AG04450 (cell line): ENCODE measurements at regions not wholly inside any gene's neighbourhood (a gene's known extent, or its start where the extent isn't known, plus 50 kb on each side); places are given as distances from the start of the nearest gene placed in this dataset.

ENCODE experiments used
- CTCF ChIA-PET: fragments of 300-600, 350-600 bp; formaldehyde crosslinking; extraction: SDS; loops from one replicate; lab custom pipeline; 2022; ENCODE audit warnings: antibody characterized with exemption, inconsistent platforms; lab: Charles Lee
- POLR2A ChIA-PET: fragments of 350-600 bp; formaldehyde crosslinking; extraction: SDS; loops from one replicate; lab custom pipeline; 2021; ENCODE audit warnings: antibody characterized with exemption, inconsistent platforms; lab: Yijun Ruan, JAX
- DNase-seq: peaks from one replicate; pipeline ENCODE4 v3.0.0-alpha.2; 2011; ENCODE audit warnings: low read depth, low spot score
- H3K27ac ChIP-seq: one replicate; pipeline ENCODE4 v1.5.1; 2012; ENCODE audit warnings: low read depth, low read length, control low read depth
- H3K27me3 ChIP-seq: one replicate; pipeline ENCODE4 v1.6.0; 2012; ENCODE audit warnings: low read length; ENCODE audit not compliant: control insufficient read depth, insufficient read depth
- H3K4me3 ChIP-seq: 2 replicates; pipeline ENCODE4 v1.5.1; 2011; ENCODE audit warnings: mild to moderate bottlenecking, low read depth, low read length, control low read depth
- H3K9me3 ChIP-seq: 2 replicates; pipeline ENCODE4 v1.5.1; 2012; ENCODE audit warnings: low read length; ENCODE audit not compliant: control insufficient read depth, insufficient read depth
- TF ChIP-seq, protein P1 (sequence below): IDR thresholded peaks from 2 replicates; pipeline ENCODE4 v1.5.1; 2011; ENCODE audit warnings: low read depth, low read length, control low read depth, inconsistent platforms

DNA sequence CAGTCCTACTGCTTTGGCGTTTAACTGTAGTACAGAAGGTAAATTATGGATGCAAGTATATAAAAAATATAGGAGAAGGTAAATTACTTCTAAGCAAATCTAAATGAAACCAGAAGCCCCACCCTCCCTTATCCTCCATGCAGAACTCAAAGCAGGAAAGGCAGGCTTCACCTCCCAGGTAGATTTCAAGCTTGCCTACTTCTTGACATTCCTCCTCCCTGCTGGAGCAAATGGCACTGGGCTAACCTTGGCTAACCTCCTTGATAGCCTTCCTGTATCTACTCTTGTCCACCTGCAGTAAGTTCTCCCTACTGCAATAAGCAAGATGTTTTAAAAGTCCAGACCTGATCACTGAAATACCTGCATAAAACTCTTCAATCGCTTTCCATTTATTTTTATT lies 396.0 kb downstream of the IRS2 start:
- no peaks in the 10 kb centered on the region for H3K27me3 ChIP-seq
- TF ChIP-seq, protein P1, sequence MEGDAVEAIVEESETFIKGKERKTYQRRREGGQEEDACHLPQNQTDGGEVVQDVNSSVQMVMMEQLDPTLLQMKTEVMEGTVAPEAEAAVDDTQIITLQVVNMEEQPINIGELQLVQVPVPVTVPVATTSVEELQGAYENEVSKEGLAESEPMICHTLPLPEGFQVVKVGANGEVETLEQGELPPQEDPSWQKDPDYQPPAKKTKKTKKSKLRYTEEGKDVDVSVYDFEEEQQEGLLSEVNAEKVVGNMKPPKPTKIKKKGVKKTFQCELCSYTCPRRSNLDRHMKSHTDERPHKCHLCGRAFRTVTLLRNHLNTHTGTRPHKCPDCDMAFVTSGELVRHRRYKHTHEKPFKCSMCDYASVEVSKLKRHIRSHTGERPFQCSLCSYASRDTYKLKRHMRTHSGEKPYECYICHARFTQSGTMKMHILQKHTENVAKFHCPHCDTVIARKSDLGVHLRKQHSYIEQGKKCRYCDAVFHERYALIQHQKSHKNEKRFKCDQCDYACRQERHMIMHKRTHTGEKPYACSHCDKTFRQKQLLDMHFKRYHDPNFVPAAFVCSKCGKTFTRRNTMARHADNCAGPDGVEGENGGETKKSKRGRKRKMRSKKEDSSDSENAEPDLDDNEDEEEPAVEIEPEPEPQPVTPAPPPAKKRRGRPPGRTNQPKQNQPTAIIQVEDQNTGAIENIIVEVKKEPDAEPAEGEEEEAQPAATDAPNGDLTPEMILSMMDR: no peak
- CTCF ChIA-PET: no interaction called here
- POLR2A ChIA-PET: no interaction called here
- DNase-seq: no peak
- H3K9me3 ChIP-seq: no peaks in the 10 kb centered on the region
- no peak overlapping the region for H3K27ac ChIP-seq
- no peak overlapping the region for H3K4me3 ChIP-seq

DNA sequence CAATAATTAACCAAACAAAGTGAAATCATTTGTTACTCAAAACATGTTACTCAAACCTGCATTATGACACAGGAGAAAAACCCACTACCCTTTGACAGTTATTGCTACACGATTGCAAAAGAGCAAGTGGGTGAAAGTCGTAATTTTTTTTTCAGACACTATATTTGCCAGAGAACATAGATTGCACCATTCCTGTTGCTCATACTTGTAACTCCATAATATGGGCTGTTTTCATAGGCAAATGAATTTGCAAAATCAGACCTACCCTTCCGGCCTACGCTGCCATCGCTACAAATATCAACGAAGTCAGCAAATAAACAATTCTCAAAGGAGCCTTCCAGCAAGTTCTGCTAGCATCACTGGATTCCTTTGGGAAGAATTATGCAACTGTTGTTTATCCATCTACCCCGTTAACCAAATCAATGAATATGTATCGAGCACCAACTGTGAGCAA lies 396.5 kb downstream of the IRS2 start:
- H3K27ac ChIP-seq: no peak overlapping the region
- no peaks in the 10 kb centered on the region for H3K9me3 ChIP-seq
- ChIA-PET CTCF (no interaction called here), POLR2A (no interaction called here)
- no peak for DNase-seq
- no peaks in the 10 kb centered on the region for H3K27me3 ChIP-seq
- no peak overlapping the region for H3K4me3 ChIP-seq
- TF ChIP-seq, protein P1: no peak

DNA sequence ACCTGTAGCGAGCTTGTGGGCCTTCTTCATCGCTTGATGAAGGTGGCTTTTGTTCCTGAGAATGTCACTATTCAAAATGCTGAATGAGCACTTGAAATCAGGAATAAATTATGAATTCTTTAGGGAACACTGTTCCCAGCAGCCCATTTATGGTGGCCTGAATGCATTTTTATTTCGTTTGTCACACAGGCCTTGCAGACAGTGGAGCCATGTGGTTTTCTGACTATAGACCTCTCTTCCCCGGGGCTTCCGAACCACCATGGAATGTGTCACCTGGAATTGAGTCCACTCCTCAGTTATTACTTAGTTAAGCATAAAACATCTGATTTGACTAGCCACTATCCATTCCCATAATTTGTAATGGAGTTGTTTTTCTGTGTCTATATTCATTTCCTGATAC lies 396.9 kb downstream of the IRS2 start:
- POLR2A ChIA-PET: no interaction called here
- Histone ChIP-seq H3K27ac (no peak overlapping the region), H3K4me3 (no peak overlapping the region), H3K9me3 (no peaks in the 10 kb centered on the region), H3K27me3 (no peaks in the 10 kb centered on the region)
- TF ChIP-seq, protein P1: no peak
- no peak for DNase-seq
- CTCF ChIA-PET: no interaction called here

DNA sequence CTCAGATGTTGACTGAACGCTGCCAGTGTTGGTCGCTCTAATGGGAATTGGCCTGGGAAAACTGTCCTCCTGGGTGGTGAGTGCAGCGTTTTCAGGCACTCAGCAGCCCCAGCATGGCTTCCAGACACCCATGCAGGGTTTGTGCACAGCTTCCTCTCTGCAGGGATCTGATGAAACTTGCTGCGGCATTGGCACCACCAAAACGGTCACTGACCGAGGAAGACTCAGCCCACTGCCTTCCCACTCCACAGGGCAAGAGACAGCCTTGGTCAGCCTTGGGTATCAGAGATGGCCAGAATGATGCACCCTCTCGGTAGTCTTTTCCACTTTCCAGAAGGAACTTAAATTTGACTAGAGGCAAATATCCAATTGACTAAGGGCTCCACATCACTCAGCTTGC lies 398.9 kb downstream of the IRS2 start:
- TF ChIP-seq, protein P1: no peak
- Histone ChIP-seq H3K27ac (no peak overlapping the region), H3K9me3 (no peaks in the 10 kb centered on the region), H3K27me3 (no peaks in the 10 kb centered on the region), H3K4me3 (no peak overlapping the region)
- ChIA-PET POLR2A (no interaction called here), CTCF (no interaction called here)
- DNase-seq: no peak

DNA sequence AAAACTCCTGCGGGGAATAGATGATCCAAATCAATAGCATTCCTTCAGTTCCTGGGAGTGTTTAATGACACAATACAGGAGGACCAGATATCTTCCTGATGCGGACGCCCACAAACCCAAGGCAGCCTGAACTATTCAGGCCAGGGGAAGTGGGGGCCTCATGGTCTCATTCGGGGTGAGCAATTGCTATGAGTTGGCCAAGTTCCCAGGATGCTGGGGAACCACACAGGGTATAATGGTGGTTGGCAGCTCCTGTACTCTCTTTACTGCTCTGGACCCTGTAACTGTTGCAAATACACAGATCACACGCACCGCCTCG lies 401.2 kb downstream of the IRS2 start:
- H3K27ac ChIP-seq: no peak overlapping the region
- CTCF ChIA-PET: no interaction called here
- H3K4me3 ChIP-seq: no peak overlapping the region
- no peaks in the 10 kb centered on the region for H3K9me3 ChIP-seq
- no peak for DNase-seq
- H3K27me3 ChIP-seq: no peaks in the 10 kb centered on the region
- TF ChIP-seq, protein P1: no peak
- POLR2A ChIA-PET: interaction anchor here (0.7 kb wide), 2 partner anchors 229 to 383 kb away, joined by 3 to 8 read pairs; no protein-coding TSS in a partner anchor
